ENCODE measurements at regions not wholly inside any gene's neighbourhood (a gene's known extent, or its start where the extent isn't known, plus 50 kb on each side); places are given as distances from the start of the nearest gene placed in this dataset.

DNA sequence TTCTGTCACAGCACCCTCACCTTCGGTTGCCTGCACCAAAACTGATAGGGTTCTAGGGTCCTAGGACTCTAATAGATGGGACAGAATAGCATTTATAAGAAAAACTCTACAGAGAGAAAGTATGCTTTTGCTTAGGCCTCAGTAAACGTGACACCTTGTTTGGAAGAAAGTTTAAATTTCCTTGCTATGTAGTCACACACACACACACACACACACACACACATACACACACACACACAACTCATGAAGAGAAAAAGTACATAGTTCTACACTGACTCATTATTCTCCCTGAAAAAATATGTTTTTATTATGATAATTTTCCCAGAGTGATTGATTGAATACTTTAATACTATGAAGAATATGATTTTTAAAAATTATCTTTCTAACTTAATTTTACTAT is 220.8 kb upstream of the SNX19 start:
- TF ChIP-seq GABPA (IDR thresholded peaks at IDR 0.05; ENCODE audit: low read depth) (no peak), POLR2AphosphoS5 (IDR thresholded peaks at IDR 0.05; ENCODE audit: low read depth) (no peak), REST (IDR thresholded peaks at IDR 0.05; ENCODE audit: insufficient replicate concordance, low read depth) (no peak), SPI1 (IDR thresholded peaks at IDR 0.05; ENCODE audit: borderline replicate concordance, low read depth) (no peak)
- TF ChIP-seq, protein P1, sequence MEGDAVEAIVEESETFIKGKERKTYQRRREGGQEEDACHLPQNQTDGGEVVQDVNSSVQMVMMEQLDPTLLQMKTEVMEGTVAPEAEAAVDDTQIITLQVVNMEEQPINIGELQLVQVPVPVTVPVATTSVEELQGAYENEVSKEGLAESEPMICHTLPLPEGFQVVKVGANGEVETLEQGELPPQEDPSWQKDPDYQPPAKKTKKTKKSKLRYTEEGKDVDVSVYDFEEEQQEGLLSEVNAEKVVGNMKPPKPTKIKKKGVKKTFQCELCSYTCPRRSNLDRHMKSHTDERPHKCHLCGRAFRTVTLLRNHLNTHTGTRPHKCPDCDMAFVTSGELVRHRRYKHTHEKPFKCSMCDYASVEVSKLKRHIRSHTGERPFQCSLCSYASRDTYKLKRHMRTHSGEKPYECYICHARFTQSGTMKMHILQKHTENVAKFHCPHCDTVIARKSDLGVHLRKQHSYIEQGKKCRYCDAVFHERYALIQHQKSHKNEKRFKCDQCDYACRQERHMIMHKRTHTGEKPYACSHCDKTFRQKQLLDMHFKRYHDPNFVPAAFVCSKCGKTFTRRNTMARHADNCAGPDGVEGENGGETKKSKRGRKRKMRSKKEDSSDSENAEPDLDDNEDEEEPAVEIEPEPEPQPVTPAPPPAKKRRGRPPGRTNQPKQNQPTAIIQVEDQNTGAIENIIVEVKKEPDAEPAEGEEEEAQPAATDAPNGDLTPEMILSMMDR (IDR thresholded peaks at IDR 0.05; ENCODE audit: insufficient read depth, low read length) = no peak
- no peak for DNase-seq (ENCODE audit: low read depth in 1 of 2, low spot score in 1 of 2)
- H3K27ac ChIP-seq (replicated peaks) = no peak overlapping the region
- no peaks in the 10 kb centered on the region for H3K27me3 ChIP-seq (ENCODE audit: insufficient read depth, poor library complexity, severe bottlenecking)
- no peak overlapping the region for H3K4me3 ChIP-seq (replicated peaks; ENCODE audit: insufficient read depth, low read length)

- Histone ChIP-seq H3K4me3 (replicated peaks; ENCODE audit: insufficient read depth, low read length) (no peak overlapping the region), H3K27me3 (ENCODE audit: insufficient read depth, poor library complexity, severe bottlenecking) (no peaks in the 10 kb centered on the region), H3K27ac (replicated peaks) (no peak overlapping the region)
- no peak for DNase-seq (ENCODE audit: low read depth in 1 of 2, low spot score in 1 of 2)
- TF ChIP-seq SPI1 (IDR thresholded peaks at IDR 0.05; ENCODE audit: borderline replicate concordance, low read depth) = no peak
Observed at GRCh38 chr11:131138731-131139130, 222.5 kb upstream of the SNX19 start.

DNA sequence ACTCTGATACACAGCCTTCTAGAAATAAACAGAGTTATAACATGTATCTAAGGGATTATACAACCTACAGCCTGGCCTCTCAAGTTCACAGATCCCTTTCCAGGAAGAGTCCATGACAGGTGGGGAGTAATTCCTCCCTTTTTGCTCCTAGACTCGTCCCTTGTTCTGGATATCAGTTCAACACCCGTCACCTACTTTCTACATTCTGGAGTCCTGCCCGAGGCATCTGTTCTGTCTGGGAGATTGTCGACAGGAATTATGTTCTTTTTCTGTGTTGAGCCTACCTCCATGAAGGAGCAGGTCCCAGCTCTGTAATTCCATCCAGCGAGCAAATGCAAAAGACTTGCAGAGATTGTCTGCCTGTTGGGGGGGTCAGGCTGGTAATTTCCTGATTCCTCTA is 224.6 kb upstream of the NTM start:
- no peak for DNase-seq (ENCODE audit: low read depth in 1 of 2, low spot score in 1 of 2)
- no peak for TF ChIP-seq GABPA (IDR thresholded peaks at IDR 0.05; ENCODE audit: low read depth)
- TF ChIP-seq, protein P1 (IDR thresholded peaks at IDR 0.05; ENCODE audit: insufficient read depth, low read length) = no peak
- TF ChIP-seq POLR2AphosphoS5 (IDR thresholded peaks at IDR 0.05; ENCODE audit: low read depth) = no peak
- H3K27ac ChIP-seq (replicated peaks) = no peak overlapping the region
- no peak overlapping the region for H3K4me3 ChIP-seq (replicated peaks; ENCODE audit: insufficient read depth, low read length)
- no peaks in the 10 kb centered on the region for H3K27me3 ChIP-seq (ENCODE audit: insufficient read depth, poor library complexity, severe bottlenecking)

GRCh38 chr11:131146827-131147490 is 223.5 kb upstream of the NTM start:
- Histone ChIP-seq H3K27me3 (ENCODE audit: insufficient read depth, poor library complexity, severe bottlenecking) (no peaks in the 10 kb centered on the region), H3K27ac (replicated peaks) (no peak overlapping the region), H3K4me3 (replicated peaks; ENCODE audit: insufficient read depth, low read length) (no peak overlapping the region)
- no peak for DNase-seq (ENCODE audit: low read depth in 1 of 2, low spot score in 1 of 2)
- TF ChIP-seq SPI1 (IDR thresholded peaks at IDR 0.05; ENCODE audit: borderline replicate concordance, low read depth) (no peak), GABPA (IDR thresholded peaks at IDR 0.05; ENCODE audit: low read depth) (no peak), POLR2AphosphoS5 (IDR thresholded peaks at IDR 0.05; ENCODE audit: low read depth) (no peak)

GRCh38 chr11:131154351-131154750 is 216.1 kb upstream of the NTM start:
- H3K27ac ChIP-seq (replicated peaks) = no peak overlapping the region
- H3K27me3 ChIP-seq (ENCODE audit: insufficient read depth, poor library complexity, severe bottlenecking) = no peaks in the 10 kb centered on the region
- H3K4me3 ChIP-seq (replicated peaks; ENCODE audit: insufficient read depth, low read length) = no peak overlapping the region
- TF ChIP-seq POLR2AphosphoS5 (IDR thresholded peaks at IDR 0.05; ENCODE audit: low read depth) = no peak
- TF ChIP-seq, protein P1 (IDR thresholded peaks at IDR 0.05; ENCODE audit: insufficient read depth, low read length) = no peak
- TF ChIP-seq SPI1 (IDR thresholded peaks at IDR 0.05; ENCODE audit: borderline replicate concordance, low read depth) = no peak
- TF ChIP-seq GABPA (IDR thresholded peaks at IDR 0.05; ENCODE audit: low read depth) = no peak
- no peak for TF ChIP-seq REST (IDR thresholded peaks at IDR 0.05; ENCODE audit: insufficient replicate concordance, low read depth)
- no peak for DNase-seq (ENCODE audit: low read depth in 1 of 2, low spot score in 1 of 2)

Measured in HL-60 (cell line).